ENCODE measurements at regions not wholly inside any gene's neighbourhood (a gene's known extent, or its start where the extent isn't known, plus 50 kb on each side); places are given as distances from the start of the nearest gene placed in this dataset.

DNA sequence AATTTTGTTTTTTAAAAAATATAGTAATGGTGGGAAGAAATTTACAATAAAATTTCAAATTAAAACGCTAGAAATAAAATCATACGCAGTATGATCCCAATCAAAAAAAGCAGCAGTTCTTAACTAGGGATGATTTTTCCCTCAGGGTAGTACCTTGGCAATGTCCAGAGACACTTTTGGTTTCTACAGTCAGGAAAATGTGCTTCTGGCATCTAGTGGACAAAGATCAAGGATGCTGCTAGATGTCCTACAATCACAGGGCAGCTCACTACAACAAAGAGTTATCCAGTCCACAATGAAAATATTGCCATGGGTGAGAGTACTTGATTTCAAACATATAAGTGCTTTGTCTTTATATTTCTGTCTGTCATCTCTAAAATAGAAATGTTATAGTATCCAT lies 400.2 kb upstream of the SGCD start:
- DNase-seq, result peak; percentile 74

DNA sequence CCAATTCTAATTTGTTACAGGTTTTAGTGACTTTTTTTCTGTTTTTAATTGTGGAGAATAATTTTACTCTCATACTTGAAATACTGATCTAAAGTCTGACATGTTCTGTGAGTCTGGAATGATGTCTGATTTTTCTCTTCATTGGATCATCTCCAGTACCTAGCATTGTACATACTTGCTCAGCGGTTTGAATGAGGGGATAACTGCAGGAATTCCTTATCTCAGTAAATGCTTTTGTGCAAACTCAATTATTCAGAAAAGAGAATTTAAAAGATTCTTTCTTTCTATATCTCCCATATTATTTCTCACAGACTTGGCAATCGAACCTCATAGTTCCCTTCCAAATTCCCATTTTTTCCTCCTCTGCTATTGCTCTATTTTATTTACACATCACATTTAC lies 397.9 kb upstream of the SGCD start:
- DNase-seq, result peak; percentile 66

DNA sequence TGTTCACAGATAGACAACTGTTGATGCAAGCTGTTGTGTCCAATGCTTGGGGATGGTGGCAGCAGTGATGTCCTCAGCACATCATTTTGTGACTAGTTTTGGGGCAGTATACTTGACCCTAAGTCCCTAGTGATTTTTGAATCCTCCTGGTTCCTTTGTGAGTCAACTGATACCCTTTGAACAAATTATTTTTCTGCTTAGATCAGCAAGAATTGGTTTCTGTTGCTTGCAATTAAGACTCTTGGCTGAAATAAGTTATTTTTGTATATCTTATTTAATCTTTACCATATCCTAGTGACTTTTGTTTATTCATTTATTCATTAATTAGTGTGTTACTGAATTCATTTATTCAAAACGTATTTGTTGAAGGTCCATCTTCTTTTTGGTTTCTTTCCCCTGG lies 392.0 kb upstream of the SGCD start:
- DNase-seq, result no peak

DNA sequence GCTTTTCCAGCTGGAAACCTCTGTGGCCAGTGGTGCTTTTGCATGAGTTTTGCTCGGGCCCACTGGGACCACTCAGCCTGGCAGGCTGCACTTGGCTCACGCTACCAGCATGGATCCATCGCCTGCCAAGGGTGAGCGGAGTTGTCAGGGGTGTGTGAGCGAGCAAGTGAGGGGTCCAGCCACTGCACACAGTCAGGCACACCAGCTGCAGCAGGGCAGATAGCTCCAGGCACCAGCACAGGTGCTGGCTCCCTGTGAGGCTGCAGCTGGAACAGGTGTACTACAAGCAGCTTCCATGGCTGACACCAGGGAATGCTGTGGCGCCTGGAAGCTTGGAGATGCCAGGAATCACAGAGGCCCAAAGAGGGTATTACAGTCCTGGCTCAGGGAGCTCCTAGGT lies 391.2 kb upstream of the SGCD start:
- no peak for DNase-seq

DNA sequence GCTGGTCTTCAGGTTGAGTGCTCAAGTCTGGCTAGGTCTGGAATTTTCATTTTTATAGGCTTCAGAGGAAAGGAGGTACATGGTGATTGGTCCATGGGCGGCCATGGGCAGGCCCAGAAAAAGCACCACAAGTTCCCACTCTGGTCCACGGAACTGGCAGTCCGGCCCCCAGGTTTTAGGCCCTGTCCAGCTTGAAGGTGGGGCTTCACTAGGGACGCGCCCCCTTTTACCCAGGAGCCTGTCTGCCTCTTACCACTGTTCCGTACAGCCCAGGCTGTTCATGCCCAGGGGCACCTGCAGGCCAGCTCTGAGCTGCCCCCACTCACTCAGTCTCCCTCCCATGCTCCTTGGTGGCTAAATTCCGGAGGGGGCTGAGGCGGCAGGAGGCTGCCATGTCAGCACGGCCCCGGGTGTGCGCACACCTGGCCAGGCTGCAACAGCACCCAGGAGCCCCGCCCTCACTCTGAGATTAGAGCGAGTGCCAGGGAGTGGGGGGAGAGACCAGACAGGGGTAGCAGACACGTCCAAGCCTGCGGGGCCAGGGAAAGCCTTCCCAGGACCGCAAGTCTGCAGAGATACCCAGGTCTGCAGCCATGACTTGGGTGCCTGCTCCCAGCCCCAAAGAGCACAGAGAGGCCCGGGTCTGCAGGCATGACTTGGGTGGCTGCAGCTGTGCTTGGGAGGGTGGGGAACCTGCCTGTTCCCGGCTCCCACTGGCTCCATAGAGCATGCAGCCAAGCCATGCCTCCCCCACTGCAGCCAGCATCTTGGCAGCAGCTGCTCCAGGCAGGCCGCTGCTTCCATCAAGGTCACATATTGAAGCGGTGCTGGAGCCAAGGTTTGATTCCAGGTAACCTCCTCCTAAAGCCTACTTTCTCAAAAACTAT lies 390.2 kb upstream of the SGCD start:
- no peak for DNase-seq

DNA sequence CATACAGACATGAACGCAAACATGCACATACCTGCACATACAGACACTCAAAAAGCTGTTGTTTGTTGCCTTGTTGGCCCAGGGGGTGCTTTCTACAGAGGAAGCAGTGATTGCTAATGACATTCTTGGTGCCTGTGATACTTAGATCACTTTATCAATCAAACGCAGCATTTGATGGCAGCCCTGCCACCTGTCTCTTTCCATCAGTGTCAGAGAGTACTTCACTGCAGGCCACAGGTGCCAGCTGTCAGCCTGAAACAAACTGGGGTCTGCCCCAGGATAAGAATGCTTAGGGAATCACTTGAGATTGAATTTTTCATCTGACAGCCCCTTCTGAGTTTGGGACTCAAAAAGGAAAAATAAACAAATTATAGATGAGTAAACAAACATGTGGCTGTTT lies 388.9 kb upstream of the SGCD start:
- DNase-seq, result no peak

DNA sequence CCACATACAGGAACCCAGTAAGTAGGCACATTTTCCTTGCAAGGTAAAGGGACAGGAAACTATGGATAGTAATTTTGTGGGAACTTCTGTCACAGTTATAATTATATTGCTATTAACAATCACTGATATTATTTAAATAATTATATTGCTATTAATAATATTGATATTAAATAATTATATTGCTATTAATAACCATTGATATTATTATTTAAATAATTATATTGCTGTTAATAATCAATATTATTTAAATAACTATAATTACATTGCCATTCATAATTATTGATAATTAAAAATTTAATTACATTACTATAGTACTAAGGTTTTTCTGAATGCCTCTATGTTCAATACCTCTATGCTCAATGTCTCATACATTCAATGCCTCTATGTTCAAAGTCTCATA lies 385.6 kb upstream of the SGCD start:
- no peak for DNase-seq

DNA sequence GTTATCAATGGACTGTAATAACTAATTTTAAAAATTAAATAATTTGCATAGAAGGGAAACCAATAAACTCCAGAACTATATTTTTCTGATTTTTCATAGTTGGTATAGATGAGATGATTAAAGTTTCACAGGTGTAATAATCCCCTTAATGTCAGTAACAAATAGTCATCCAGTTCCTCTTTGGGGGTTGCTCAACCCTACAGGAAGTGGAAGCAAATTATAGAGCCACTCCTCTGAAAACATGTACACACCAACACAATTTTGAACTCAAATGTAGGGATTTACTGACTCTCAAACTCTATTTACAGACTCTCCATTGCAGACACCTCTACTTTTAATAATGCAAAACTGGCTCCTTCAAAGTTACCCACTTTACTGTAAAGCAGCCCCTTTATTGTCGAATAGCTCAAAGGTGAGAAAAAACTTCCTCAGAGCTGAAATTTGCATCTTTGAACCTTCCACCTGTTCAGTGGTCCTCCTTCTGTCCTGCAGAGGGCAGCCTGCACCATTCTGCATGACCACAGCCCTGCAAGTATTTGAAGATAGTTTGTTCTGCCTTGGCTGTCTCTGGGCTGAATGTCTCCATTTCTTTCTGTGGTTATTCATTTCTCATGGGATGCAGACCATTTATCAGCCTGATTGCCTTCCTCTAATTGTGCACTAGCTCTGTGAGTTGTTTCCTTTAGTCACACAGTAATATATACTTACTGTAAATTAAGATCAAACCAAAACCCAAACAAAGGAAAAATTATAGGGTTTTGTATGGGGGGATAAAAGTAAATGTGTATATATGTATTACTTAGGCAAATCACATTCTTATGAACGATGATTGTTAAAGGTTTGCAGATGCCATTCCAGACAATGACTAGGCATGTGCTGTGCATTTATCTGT lies 383.2 kb upstream of the SGCD start:
- peak; percentile 63 for DNase-seq

DNA sequence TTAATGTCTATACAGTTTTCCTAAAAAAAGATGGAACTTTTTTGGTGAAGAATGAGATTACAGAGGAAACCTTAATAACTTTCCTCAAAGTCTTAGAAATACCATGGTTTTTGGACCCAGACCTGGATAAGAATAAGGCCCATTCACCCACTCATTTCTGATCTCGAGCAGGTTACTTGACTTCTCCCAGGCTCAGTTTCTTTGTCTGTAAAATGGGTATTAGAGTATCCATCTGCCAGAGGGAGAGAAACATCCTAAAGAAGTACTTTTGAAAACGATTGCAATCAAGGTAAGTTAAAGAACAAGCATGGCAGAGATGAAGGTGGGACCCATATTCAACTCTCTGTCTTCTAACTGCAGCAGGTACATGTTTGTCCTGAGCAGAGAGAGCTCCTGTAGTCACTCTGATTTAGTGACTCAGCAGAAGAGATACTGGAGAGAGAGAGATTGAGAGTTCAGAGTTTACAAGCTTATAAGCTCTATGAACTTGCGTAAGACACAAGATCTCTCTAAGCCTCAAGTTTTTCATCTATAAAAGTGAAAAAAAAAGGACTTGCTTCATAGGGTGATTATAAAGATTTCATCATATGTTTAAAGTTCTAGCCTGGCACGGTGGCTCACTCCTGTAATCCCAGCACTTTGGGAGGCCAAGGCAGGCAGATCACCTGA lies 379.4 kb upstream of the SGCD start:
- DNase-seq, result no peak

DNA sequence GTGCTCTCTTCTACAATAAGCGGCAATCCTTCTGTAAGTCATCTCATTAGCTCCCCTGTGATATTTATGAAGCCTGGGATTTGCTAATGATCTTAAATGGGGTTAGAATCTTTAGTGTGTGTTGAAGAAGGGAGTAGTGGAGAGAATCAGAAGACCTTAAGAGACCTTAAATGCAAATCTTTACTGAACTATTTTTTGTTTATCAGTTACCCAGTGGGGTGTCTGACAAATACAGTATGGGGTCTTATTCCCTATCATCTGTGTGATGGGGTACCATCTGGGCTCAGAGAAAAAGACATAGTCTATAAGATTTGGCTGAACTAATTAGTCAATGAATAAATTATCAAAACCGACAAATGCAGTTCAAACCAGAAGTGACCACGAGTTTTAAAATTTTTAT lies 378.4 kb upstream of the SGCD start:
- no peak for DNase-seq

DNA sequence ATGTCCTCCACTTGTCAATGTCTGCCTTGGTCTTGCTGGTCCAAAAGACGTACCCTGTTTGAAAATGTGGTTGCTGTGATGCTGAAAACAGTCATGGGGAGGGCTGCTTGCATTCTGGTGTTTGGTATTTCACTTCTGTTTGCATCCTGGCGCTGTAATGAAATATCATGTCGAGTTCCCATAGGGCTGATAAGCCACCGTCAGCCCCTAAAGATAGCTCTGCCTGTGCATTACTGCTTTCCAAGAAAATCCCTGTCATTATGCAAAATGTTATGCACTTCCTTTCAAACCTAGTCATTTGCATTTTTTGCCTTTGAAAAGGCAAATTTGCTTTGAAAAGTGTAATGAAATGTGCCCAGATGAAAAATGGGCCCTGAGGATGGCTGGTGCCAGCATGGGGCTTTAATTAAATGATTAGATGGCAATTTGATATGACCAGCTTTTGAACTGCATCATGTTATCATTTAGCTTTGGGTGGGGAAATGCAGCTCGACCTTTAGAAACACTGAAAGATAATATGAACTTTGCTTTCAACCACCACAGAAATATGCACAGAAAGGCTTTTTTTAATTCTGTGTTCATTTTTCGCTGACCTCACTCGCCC lies 374.4 kb upstream of the SGCD start:
- no peak for DNase-seq

DNA sequence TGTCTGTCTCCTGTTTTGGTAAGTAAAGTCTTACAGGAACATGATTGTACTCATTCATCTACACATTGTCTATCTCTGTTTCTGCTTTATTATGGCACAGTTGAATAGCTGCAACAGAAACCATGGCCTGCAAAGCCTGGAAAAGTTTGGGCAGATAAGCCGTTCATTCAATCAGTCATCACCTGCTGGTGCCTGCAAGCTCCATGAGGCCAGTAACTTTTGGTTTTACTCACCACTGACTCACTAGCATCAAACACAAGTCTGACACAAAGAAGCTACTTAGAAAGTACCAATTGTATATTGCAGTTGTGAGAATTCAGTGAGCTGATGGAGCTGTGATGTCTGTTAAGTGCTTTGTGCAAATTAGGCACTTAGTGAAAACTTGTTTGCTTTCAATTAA lies 373.6 kb upstream of the SGCD start:
- DNase-seq, result no peak

DNA sequence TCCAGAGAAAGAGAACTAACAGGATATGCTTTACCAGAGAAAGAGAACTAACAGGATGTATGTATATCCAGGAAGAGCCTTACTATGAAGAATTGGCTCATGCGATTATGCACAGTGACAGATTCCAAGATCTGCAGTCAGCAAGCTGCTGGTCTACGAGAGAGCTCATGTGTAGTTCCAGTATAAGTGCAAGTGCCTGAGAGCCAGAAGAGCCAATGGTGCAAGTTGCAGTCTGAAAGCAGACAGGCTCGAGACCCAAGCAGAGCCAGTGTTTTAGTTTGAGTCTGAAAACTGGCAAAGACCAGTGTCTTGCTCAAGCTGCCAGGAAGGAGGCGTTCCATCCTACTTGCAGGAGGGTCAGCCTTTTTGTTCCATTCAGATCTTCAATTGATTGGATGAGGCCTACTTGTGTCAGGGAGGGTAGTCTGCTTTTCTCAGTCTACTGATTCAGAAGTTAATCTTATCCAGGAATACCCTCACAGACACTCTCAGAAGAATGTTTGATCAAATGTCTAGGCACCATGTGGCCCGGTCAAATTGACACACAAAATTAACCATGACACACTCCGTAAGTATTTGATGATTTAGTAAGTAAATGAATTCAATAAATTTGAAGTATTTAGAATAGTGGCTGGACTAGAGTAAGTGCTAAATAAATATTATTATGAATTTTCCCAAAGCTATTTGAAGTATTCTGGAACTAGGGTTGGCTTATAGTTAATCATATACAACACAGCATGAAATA lies 372.1 kb upstream of the SGCD start:
- peak; percentile 94 for DNase-seq

DNA sequence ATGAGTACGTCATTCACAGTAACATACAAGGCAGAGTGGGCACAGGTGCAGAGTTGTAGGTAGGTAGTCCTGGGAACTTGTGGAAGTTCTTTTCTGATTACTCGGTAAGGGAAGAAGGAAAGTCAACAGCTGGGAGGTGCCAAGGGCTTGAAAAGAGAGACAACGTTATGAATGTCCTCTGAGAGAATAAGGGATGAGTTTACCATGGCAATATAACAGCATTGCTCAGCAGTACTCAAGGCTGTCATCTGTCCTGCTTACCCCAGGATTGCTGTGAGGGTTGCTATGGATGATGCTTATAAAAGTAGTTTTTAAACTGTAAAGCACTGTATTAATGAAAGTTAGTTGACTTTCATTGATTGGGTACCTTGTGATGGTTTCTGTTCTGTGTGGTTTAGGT lies 369.1 kb upstream of the SGCD start:
- DNase-seq, result no peak

DNA sequence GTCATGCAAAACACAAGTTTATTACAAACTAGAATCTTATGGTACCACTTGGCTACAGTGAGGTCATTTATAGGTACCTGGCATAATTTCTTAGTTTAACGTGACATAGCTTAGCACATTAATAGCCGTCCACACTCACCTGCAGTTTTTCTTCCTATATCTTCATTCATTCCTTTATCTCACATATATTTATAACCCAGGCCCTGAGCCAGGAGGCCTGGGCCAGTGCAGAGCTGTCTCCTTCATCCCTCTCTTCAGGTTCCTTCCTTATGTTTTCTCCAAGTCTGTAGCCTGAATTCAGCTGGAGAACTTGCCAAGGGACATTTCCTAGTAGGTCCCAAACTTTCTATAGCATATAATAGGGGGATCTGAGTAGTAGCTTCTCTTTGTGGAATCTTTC lies 367.9 kb upstream of the SGCD start:
- DNase-seq, result no peak

DNA sequence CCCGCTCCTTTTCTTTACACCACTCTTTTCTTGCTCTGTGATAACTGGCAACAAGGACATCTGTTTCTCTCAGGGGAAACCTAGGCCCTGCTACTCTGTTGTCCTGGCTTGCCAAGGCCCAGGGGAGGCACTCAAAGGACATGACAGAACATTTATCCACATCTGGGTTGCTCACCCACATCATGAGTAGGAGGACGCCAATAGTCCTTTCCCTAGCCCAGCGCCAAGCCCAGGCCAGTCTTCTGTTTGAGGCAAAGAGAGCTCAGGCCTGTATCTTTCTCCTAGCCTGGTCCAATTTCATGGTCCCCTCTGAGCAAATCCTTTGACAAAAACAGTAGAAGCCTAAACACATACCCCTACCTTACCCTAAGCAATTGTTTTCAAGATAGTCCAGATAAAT lies 366.8 kb upstream of the SGCD start:
- DNase-seq, result no peak

DNA sequence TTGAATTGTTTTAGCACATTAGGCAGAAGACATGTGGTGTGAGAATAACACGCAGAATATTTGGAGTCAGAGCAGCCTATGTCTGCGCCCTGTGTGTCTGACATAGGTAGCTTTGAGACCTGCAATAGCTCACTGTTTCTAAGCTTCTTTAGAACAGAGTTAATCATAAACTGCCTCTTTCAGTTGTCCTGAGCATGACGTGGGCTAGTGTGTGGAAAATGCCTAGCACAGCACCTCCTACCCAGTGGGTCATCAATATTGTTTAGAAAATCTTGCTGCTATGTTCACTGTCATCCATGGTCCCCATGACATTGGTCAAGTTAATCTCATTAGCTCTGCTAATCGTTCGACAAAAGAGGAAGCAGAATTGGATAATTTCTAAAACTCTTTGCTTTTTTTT lies 357.4 kb upstream of the SGCD start:
- no peak for DNase-seq

DNA sequence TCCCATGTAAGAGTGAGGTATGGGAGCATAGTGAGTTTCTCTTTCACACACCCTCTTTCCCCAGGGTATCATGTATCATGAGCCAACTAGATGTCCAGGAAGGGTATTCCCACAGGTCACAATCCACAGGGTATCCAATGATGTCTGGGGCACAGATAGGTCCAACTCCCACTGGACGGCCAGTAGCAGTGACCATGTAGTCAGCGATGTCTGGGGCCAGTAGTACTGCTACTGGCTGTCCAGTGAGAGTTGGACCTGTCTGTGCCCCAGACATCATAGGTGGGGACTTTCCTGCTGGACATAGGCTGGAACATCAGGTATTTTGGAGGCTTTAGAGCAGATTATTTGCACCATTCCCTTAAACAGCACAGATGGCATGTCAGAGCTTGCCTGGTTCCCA lies 352.6 kb upstream of the SGCD start:
- no peak for DNase-seq

DNA sequence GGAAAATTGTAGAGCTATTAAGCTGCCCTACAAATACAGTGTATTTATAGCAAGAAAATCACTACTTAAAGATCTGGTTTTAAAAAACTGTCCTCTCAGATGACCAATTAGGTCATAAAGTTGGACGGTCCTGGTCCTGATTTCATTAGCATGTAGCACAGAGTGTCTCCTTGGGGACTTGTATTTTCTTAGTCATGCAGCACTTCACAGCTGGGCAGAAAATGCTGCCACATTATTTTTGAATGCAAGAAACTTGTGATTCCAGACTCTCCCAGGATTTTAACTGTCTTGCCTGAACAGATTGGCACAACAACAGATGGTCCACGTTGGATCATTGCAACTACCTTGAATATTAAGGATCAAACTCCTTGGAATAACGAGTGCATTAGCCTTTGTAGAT lies 348.1 kb upstream of the SGCD start:
- peak; percentile 76 for DNase-seq

DNA sequence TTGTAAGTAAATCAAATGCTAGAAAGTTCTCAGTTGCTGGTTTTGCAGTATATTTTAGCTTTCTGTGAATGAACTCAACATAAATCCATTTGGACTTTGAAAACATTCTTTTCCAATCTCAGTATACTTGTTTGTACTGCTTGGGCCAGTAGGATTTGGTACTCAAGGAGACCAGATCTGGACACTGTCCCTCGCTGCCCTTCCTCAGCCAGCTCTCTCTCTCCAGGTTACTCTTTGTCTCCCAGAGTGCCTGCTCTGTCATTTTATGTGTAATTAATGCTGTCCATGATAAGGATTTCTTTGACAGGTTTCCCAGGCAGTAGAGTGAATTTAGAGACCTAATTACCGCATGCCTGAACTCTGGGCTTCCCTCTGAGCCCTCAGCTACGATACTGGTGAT lies 344.6 kb upstream of the SGCD start:
- no peak for DNase-seq

DNA sequence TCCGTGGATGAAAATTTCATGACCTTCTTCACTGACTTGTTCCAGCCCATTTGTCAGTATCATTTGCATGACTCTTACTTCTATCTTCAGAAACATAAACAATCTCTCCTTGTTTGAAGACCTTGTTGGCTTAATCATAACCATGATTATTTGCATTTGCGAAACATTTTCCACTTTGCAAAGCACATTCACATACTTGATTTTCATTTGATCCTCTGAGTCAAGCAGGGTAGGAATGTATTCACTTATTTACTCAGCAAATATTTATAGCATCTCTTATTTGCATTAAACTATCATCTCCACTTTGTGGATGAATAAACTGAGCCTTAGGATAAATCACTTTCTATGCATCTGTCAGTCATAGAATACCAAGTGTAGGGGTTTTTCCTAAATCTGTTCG lies 343.0 kb upstream of the SGCD start:
- peak; percentile 80 for DNase-seq

DNA sequence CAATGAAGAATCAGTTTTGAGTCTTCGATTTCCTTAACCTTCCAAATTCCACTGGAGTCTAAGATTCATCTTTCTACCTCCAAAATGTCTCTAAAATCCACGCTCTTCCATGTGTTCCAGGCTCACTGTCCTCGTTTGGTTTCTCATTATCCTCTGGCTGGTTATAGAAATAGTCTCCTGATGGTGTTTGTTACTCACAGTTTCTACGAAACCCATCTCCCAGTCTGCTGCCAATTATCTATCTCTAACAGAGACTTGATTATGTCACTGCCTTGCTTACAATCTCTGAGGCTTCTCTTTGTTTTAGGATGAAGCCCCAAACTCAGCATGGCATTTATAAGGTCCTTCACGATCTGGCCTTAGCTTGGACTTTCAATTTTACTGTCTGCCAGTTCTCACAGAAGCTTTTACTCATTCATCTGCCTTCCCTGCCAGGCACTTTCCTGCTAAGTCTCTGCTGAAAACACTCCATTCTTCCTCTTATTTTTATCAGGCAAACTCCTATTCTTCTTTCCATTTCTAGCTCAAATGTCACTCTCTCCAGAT lies 339.6 kb upstream of the SGCD start:
- no peak for DNase-seq
